OCI-LY7 (cell line): ENCODE measurements at regions not wholly inside any gene's neighbourhood (a gene's known extent, or its start where the extent isn't known, plus 50 kb on each side); places are given as distances from the start of the nearest gene placed in this dataset.

ENCODE experiments used
- BruUV-seq: library from RNA; stranded (reverse); fragments of 400-500 nt; replicated peaks from 2 replicates; lab custom pipeline; 2021; lab: Mats Ljungman, UMichigan
- CTCF ChIA-PET: fragments of 300-600 bp; sonication (Branson Sonifier 250); formaldehyde crosslinking; loops from one replicate; lab custom pipeline; 2022; ENCODE audit warnings: antibody characterized with exemption; ENCODE audit not compliant: unreplicated experiment; lab: Charles Lee
- POLR2A ChIA-PET: fragments of 300-600 bp; sonication (Branson Sonifier 250); formaldehyde crosslinking; loops from one replicate; lab custom pipeline; 2022; ENCODE audit warnings: antibody characterized with exemption; lab: Charles Lee
- DNase-seq: peaks from one replicate; pipeline ENCODE4 v3.0.0-alpha.2; 2015; ENCODE audit warnings: low spot score
- H2AFZ ChIP-seq: fragments of 200-600 bp; sonication (generic), shearing (Covaris generic); 2 replicates; pipeline ENCODE4 v1.6.1; 2014; ENCODE audit warnings: mild to moderate bottlenecking, antibody characterized with exemption, low read length, moderate library complexity
- H3K27ac ChIP-seq: fragments of 200-600 bp; sonication (generic); 2 replicates; pipeline ENCODE4 v1.5.1; 2014; ENCODE audit warnings: mixed run types, low read depth, mild to moderate bottlenecking, moderate library complexity, low read length, inconsistent platforms; ENCODE audit not compliant: poor library complexity, severe bottlenecking
- H3K36me3 ChIP-seq: fragments of 200-600 bp; sonication (generic); 2 replicates; pipeline ENCODE4 v1.6.1; 2014; ENCODE audit warnings: mild to moderate bottlenecking, antibody characterized with exemption, low read length, moderate library complexity, mixed read lengths; ENCODE audit not compliant: insufficient read depth
- H3K4me1 ChIP-seq: fragments of 200-600 bp; sonication (generic); 2 replicates; pipeline ENCODE4 v1.5.1; 2014; ENCODE audit warnings: mild to moderate bottlenecking, low read length; ENCODE audit not compliant: insufficient read depth, poor library complexity, severe bottlenecking
- H3K4me2 ChIP-seq: fragments of 200-600 bp; sonication (generic); 2 replicates; pipeline ENCODE4 v1.6.1; 2014; ENCODE audit warnings: mild to moderate bottlenecking, low read length
- H3K4me3 ChIP-seq: fragments of 200-600 bp; sonication (generic); 2 replicates; pipeline ENCODE4 v1.5.1; 2014; ENCODE audit warnings: mild to moderate bottlenecking, low read depth, low read length; ENCODE audit not compliant: poor library complexity, severe bottlenecking
- H3K79me2 ChIP-seq: fragments of 200-600 bp; sonication (generic); 2 replicates; pipeline ENCODE4 v1.6.1; 2016; ENCODE audit warnings: low read depth, mild to moderate bottlenecking, low read length, moderate library complexity, mixed read lengths; ENCODE audit not compliant: insufficient read depth
- H3K9me2 ChIP-seq: fragments of 200-600 bp; sonication (generic); 2 replicates; pipeline ENCODE4 v1.6.1; 2016; ENCODE audit warnings: mild to moderate bottlenecking, low read length, mixed read lengths; ENCODE audit not compliant: insufficient read depth
- H3K9me3 ChIP-seq: fragments of 200-600 bp; sonication (generic); 2 replicates; pipeline ENCODE4 v1.6.1; 2014; ENCODE audit warnings: mild to moderate bottlenecking, mixed run types, low read length, mixed read lengths
- H4K20me1 ChIP-seq: fragments of 200-600 bp; sonication (generic); 2 replicates; pipeline ENCODE4 v1.6.1; 2014; ENCODE audit warnings: mild to moderate bottlenecking, antibody characterized with exemption, low read length, moderate library complexity, mixed read lengths; ENCODE audit not compliant: insufficient read depth
- EZH2phosphoT487 ChIP-seq: fragments of 200-600 bp; sonication (generic); IDR thresholded peaks from 2 replicates; pipeline ENCODE4 v1.6.1; 2018; ENCODE audit warnings: low read depth, borderline replicate concordance, mild to moderate bottlenecking, mixed run types, antibody characterized with exemption, low read length, moderate library complexity, mixed read lengths
- intact Hi-C: fragments of 100-400 bp; cut with micrococcal nuclease; formaldehyde crosslinking; loops from one replicate; pipeline ENCODE4 v1.10.0; 2022; ENCODE audit not compliant: unreplicated experiment
- TF ChIP-seq, protein P1 (sequence below): fragments of 200-600 bp; sonication (generic); conservative IDR thresholded peaks from 2 replicates; pipeline ENCODE4 v1.5.1; 2014; ENCODE audit warnings: mild to moderate bottlenecking, antibody characterized with exemption, low read length, moderate library complexity, mixed read lengths

DNA sequence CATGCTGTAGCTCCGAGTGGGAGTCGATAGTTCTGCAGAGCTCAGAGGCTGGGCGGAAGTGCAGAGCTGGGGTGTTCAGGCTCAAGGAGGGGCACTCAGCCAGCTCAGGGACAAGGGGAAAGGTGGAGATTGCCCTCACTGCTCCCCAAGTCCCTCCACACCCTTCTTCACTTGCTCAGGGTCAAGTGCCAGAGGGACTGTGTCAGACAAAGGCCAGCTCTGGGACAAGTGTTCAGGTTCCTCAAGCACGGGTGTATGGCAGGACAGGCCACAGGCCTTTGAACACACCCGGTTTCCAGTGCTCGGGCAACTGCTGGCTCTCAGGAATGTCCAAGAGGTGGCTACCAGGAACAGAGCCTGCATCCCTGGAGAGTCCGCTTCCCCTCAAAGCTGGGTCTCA lies 293.0 kb upstream of the PODXL start:
- H4K20me1 ChIP-seq: no peaks in the 10 kb centered on the region
- intact Hi-C loops: no loop called here
- H3K9me2 ChIP-seq: no peaks in the 10 kb centered on the region
- CTCF ChIA-PET: no interaction called here
- POLR2A ChIA-PET: no interaction called here
- TF ChIP-seq EZH2phosphoT487: no peak
- TF ChIP-seq, protein P1, sequence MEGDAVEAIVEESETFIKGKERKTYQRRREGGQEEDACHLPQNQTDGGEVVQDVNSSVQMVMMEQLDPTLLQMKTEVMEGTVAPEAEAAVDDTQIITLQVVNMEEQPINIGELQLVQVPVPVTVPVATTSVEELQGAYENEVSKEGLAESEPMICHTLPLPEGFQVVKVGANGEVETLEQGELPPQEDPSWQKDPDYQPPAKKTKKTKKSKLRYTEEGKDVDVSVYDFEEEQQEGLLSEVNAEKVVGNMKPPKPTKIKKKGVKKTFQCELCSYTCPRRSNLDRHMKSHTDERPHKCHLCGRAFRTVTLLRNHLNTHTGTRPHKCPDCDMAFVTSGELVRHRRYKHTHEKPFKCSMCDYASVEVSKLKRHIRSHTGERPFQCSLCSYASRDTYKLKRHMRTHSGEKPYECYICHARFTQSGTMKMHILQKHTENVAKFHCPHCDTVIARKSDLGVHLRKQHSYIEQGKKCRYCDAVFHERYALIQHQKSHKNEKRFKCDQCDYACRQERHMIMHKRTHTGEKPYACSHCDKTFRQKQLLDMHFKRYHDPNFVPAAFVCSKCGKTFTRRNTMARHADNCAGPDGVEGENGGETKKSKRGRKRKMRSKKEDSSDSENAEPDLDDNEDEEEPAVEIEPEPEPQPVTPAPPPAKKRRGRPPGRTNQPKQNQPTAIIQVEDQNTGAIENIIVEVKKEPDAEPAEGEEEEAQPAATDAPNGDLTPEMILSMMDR: no peak
- H3K36me3 ChIP-seq: no peaks in the 10 kb centered on the region
- BruUV-seq: no TSS peak
- no peaks in the 10 kb centered on the region for H3K4me1 ChIP-seq
- no peak overlapping the region for H3K4me3 ChIP-seq
- DNase-seq: no peak
- H3K4me2 ChIP-seq: no peak overlapping the region
- H2AFZ ChIP-seq: no peak overlapping the region
- no peaks in the 10 kb centered on the region for H3K79me2 ChIP-seq
- H3K27ac ChIP-seq: no peak overlapping the region
- 0 out of 2 replicates have a peak, but pooled peaks cover 3% of the 10 kb centered on the region for H3K9me3 ChIP-seq

DNA sequence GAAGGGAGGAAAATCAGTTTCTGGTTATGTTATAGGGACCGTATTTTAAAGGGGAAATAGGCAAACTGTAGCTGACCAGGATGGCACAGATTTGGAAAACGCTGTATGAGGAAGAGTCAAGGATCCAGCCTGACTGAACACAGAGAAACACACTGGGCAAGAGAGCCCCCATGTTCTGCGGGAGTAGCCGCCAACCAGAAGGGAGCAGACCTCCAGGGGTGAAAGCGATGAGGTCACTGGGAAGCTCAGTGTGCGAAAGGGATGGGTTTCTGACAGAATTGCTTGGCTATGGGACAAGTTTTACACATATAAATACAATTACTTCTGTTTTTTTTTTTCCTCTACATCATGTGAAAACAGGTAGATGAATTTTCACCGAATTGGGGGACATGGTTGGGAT lies 291.6 kb upstream of the PODXL start:
- TF ChIP-seq, protein P1: no peak
- TF ChIP-seq EZH2phosphoT487: no peak
- Histone ChIP-seq H3K79me2 (no peaks in the 10 kb centered on the region), H3K9me2 (no peaks in the 10 kb centered on the region), H3K4me3 (no peak overlapping the region), H3K4me1 (no peaks in the 10 kb centered on the region), H4K20me1 (no peaks in the 10 kb centered on the region), H3K4me2 (no peak overlapping the region), H3K9me3 (no peaks in the 10 kb centered on the region), H3K27ac (no peak overlapping the region), H3K36me3 (no peaks in the 10 kb centered on the region), H2AFZ (no peak overlapping the region)
- DNase-seq: no peak
- CTCF ChIA-PET: no interaction called here
- no TSS peak for BruUV-seq
- intact Hi-C loops: no loop called here
- POLR2A ChIA-PET: interaction anchor here (1.1 kb wide), 1 partner anchor 13 kb away, joined by 3 read pairs; no protein-coding TSS in a partner anchor

- intact Hi-C loops: no loop called here
- no peaks in the 10 kb centered on the region for H4K20me1 ChIP-seq
- H3K4me2 ChIP-seq: no peak overlapping the region
- H3K4me1 ChIP-seq: no peaks in the 10 kb centered on the region
- CTCF ChIA-PET: no interaction called here
- H3K27ac ChIP-seq: no peak overlapping the region
- no peak for DNase-seq
- no peaks in the 10 kb centered on the region for H3K36me3 ChIP-seq
- TF ChIP-seq EZH2phosphoT487: no peak
- TF ChIP-seq, protein P1: no peak
- POLR2A ChIA-PET: no interaction called here
- H3K9me3 ChIP-seq: no peaks in the 10 kb centered on the region
- no TSS peak for BruUV-seq
- no peak overlapping the region for H3K4me3 ChIP-seq
- no peaks in the 10 kb centered on the region for H3K9me2 ChIP-seq
- no peak overlapping the region for H2AFZ ChIP-seq
- H3K79me2 ChIP-seq: no peaks in the 10 kb centered on the region
These were observed 289.3 kb upstream of the PODXL start for GRCh38 chr7:131845573-131846314.
